Mucosa of rectum (tissue), 2 donors: ENCODE measurements at regions not wholly inside any gene's neighbourhood (a gene's known extent, or its start where the extent isn't known, plus 50 kb on each side); places are given as distances from the start of the nearest gene placed in this dataset.
A peak's percentile ranks its signal among the peaks of the same experiment; 100 is the strongest.
"Not testable (repeated sequence)": the region's sequence is repeated elsewhere in the genome, so short reads cannot be mapped to it uniquely, and the experiment has no call there.

Source experiments
- H3K27ac ChIP-seq, 2 donors: one replicate each; pipeline ENCODE4 v1.7.0; 2013; ENCODE audit warnings: inconsistent platforms in 2 of 2, low read depth in 2 of 2, low read length in 2 of 2
- H3K27me3 ChIP-seq, 2 donors: one replicate each; pipeline ENCODE4 v1.7.0; 2013; ENCODE audit warnings: low read length in 2 of 2; ENCODE audit not compliant: control insufficient read depth in 2 of 2, insufficient read depth in 2 of 2
- H3K36me3 ChIP-seq, 2 donors: one replicate each; pipeline ENCODE4 v1.7.0; 2013; ENCODE audit warnings: low read length in 2 of 2; ENCODE audit not compliant: control insufficient read depth in 2 of 2, insufficient read depth in 2 of 2
- H3K4me1 ChIP-seq, 2 donors: one replicate each; pipeline ENCODE4 v1.7.0; 2013; ENCODE audit warnings: low read length in 2 of 2, mild to moderate bottlenecking in 1 of 2; ENCODE audit not compliant: control insufficient read depth in 2 of 2, insufficient read depth in 2 of 2
- H3K4me3 ChIP-seq, 2 donors: one replicate each; pipeline ENCODE4 v1.7.0; 2013; ENCODE audit warnings: low read length in 2 of 2
- H3K9ac ChIP-seq, 2 donors: one replicate each; pipeline ENCODE4 v1.7.0; 2013; ENCODE audit warnings: low read length in 2 of 2, low read depth in 1 of 2, mild to moderate bottlenecking in 1 of 2
- H3K9me3 ChIP-seq, 2 donors: one replicate each; pipeline ENCODE4 v1.7.0; 2013; ENCODE audit warnings: low read length in 2 of 2; ENCODE audit not compliant: control insufficient read depth in 2 of 2
- donor health status: healthy.
- donor health status: Normal muscosa, but diverticular disease.

GRCh38 chr11:25794804-25795203 lies 537.1 kb upstream of the ANO3 start:
- no peaks in the 10 kb centered on the region for H3K27me3 ChIP-seq
- H3K9me3 ChIP-seq = no peaks in the 10 kb centered on the region
- H3K36me3 ChIP-seq = no peaks in the 10 kb centered on the region
- no peak overlapping the region for H3K9ac ChIP-seq
- no peak overlapping the region for H3K4me3 ChIP-seq
- H3K27ac ChIP-seq = no peak overlapping the region
- no peaks in the 10 kb centered on the region for H3K4me1 ChIP-seq

- Histone ChIP-seq H3K27me3 (no peaks in the 10 kb centered on the region), H3K36me3 (no peaks in the 10 kb centered on the region), H3K4me3 (no peak overlapping the region), H3K9me3 (no peaks in the 10 kb centered on the region), H3K4me1 (no peaks in the 10 kb centered on the region), H3K9ac (no peak overlapping the region), H3K27ac (no peak overlapping the region)
These were observed 515.5 kb upstream of the ANO3 start for GRCh38 chr11:25816411-25816810.

GRCh38 chr11:25824688-25825087 lies 507.2 kb upstream of the ANO3 start:
- Histone ChIP-seq H3K36me3 (no peaks in the 10 kb centered on the region), H3K27me3 (no peaks in the 10 kb centered on the region), H3K4me1 (no peaks in the 10 kb centered on the region), H3K4me3 (no peak overlapping the region), H3K27ac (no peak overlapping the region), H3K9me3 (no peaks in the 10 kb centered on the region), H3K9ac (no peak overlapping the region)

GRCh38 chr11:25831485-25831884 lies 500.4 kb upstream of the ANO3 start:
- H3K9ac ChIP-seq, H3K27me3 ChIP-seq, H3K4me1 ChIP-seq, H3K27ac ChIP-seq, H3K36me3 ChIP-seq, H3K4me3 ChIP-seq, H3K9me3 ChIP-seq: not testable (repeated sequence)

- H3K9ac ChIP-seq = no peak overlapping the region
- no peaks in the 10 kb centered on the region for H3K27me3 ChIP-seq
- no peaks in the 10 kb centered on the region for H3K36me3 ChIP-seq
- H3K9me3 ChIP-seq = no peaks in the 10 kb centered on the region
- no peak overlapping the region for H3K27ac ChIP-seq
- no peaks in the 10 kb centered on the region for H3K4me1 ChIP-seq
- H3K4me3 ChIP-seq = no peak overlapping the region
These were observed 492.9 kb upstream of the ANO3 start for GRCh38 chr11:25838918-25839625.

- no peaks in the 10 kb centered on the region for H3K36me3 ChIP-seq
- H3K9ac ChIP-seq = no peak overlapping the region
- no peaks in the 10 kb centered on the region for H3K9me3 ChIP-seq
- H3K27ac ChIP-seq = no peak overlapping the region
- H3K4me1 ChIP-seq = no peaks in the 10 kb centered on the region
- H3K27me3 ChIP-seq = no peaks in the 10 kb centered on the region
- no peak overlapping the region for H3K4me3 ChIP-seq
These were observed 487.1 kb upstream of the ANO3 start for GRCh38 chr11:25844811-25845210.

- Histone ChIP-seq H3K4me1 (peaks cover 3 to 12% of the 10 kb centered on the region in 2 donors), H3K9ac (no peak overlapping the region), H3K9me3 (no peaks in the 10 kb centered on the region), H3K36me3 (no peaks in the 10 kb centered on the region), H3K27me3 (no peaks in the 10 kb centered on the region), H3K27ac (no peak overlapping the region), H3K4me3 (no peak overlapping the region)
These were observed 476.0 kb upstream of the ANO3 start for GRCh38 chr11:25855916-25856315.

GRCh38 chr11:25859776-25860175 lies 472.2 kb upstream of the ANO3 start:
- no peaks in the 10 kb centered on the region for H3K9me3 ChIP-seq
- no peaks in the 10 kb centered on the region for H3K36me3 ChIP-seq
- H3K9ac ChIP-seq = no peak overlapping the region
- no peak overlapping the region for H3K4me3 ChIP-seq
- peak overlapping the region in 1 of 2 donors; percentile 7 for H3K27ac ChIP-seq
- H3K27me3 ChIP-seq = no peaks in the 10 kb centered on the region
- peaks cover 5 to 12% of the 10 kb centered on the region in 2 donors for H3K4me1 ChIP-seq

- Histone ChIP-seq H3K36me3 (no peaks in the 10 kb centered on the region), H3K27ac (peak overlapping the region in 1 of 2 donors; percentile 18), H3K9ac (no peak overlapping the region), H3K9me3 (no peaks in the 10 kb centered on the region), H3K4me1 (peaks cover 5 to 12% of the 10 kb centered on the region in 2 donors), H3K4me3 (no peak overlapping the region), H3K27me3 (no peaks in the 10 kb centered on the region)
These were observed 471.1 kb upstream of the ANO3 start for GRCh38 chr11:25860677-25861450.

- H3K27me3 ChIP-seq = no peaks in the 10 kb centered on the region
- H3K27ac ChIP-seq = no peak overlapping the region
- H3K9me3 ChIP-seq = no peaks in the 10 kb centered on the region
- no peak overlapping the region for H3K4me3 ChIP-seq
- peaks cover 5 to 12% of the 10 kb centered on the region in 2 donors for H3K4me1 ChIP-seq
- no peak overlapping the region for H3K9ac ChIP-seq
- H3K36me3 ChIP-seq = no peaks in the 10 kb centered on the region
These were observed 469.8 kb upstream of the ANO3 start for GRCh38 chr11:25862159-25862558.
